ENCODE measurements at regions not wholly inside any gene's neighbourhood (a gene's known extent, or its start where the extent isn't known, plus 50 kb on each side); places are given as distances from the start of the nearest gene placed in this dataset.
"Not testable (repeated sequence)": the region's sequence is repeated elsewhere in the genome, so short reads cannot be mapped to it uniquely, and the experiment has no call there.

DNA sequence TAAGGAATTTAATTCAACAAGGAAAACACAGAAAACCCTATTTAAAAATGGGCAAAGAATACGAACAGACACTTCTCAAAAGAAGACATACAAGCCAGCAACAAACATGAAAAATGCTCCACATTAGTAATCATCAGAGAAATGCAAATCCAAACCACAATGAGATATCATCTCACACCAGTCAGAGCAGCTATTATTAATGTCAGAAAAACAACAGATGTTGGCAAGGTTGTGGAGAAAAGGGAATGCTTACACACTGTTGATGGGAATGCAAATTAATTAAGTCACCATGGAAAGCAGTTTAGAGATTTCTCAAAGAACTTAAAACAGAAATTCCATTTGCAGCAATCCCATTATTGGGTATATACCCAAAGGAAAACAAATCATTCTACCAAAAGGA, 55.2 kb downstream of the GCC1 start:
- no peak for DNase-seq (ENCODE audit: low read depth in 3 of 3)

DNA sequence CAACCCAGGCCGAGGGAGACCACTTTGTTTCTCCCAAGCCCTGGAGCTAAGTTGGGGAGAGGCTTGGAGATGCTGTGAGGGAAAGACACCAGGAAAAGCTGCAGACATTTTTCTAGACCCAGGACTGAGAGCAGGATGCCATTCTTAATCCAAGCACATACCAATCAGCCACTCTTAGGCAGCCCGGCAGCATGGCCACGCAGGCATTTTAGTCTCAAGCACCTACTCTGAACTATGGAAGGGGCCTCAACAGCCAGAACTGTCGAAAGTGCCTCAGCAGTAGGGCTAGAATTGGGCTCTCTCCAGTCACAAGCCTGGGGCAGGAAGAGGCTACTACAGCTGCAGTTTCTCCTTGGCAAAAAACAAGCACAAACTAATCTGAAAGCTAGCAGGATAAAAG, 57.8 kb downstream of the GCC1 start:
- no peak for DNase-seq (ENCODE audit: low read depth in 3 of 3)

DNA sequence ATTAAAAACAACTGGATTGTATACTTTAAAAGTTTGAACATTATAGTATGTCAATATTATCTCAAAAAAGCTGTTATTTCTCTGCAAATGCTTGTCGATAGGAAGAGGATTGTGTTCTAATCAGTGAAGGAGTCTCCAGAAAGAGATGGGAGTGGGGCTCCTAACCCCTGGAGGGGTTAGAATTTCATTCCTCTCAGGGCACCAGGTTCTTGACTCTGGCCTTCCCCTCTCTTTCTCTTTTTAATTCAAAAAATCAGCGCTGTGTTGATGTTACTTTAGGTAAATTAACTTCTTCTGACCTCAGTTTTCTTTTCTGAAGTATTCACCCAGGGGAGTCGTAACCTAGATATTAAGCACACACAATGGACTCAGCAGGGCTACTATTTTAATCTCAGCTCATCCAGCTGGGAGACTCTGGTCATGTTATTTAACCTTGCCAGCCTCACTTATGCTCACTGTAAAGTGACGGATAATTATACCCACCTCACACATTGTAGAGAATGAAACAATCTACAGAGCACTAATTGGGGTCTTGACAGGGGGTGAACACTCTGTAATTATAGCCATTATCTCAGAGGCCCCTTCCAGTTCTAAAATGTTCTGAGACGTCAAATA, 59.4 kb downstream of the GCC1 start:
- DNase-seq (ENCODE audit: low read depth in 3 of 3), result no peak

DNA sequence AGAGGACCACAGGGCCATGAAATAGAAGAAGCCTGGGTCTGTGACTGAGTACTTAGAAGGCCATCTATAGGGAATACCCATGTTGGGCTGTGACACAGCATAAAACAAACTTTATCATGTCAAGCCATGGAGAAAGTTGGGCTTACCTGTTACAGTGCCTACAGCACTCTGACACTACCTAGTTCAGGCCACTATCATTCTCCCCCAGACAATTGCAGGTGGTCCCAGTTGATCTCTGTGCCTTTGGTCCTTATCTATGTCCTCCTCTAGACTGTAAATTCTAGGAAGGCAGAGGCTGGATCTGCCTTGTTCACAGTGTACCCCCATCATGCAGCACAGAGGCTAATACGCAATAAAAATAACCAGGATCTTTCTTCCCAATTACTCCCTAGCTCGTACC, 69.1 kb downstream of the GCC1 start:
- DNase-seq (ENCODE audit: low read depth in 3 of 3), result no peak

DNA sequence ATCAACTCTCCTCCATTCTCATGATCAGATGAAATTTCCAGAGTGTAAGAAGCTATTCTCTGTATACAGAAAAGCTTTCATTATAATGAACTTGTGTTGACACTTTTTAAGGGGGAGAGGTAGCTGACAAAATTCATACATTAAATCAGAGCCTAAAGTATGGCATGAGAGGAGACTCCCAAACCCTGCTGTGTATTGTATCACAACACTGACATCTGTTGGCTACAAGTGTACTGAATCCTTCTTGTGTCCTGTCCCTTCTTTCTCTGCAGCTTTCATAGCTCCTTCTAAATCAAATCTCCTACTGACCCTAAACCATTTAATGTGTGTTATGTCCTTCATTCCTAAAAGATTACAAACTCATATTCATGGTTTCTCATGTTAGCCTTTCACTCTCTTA, 70.9 kb downstream of the GCC1 start:
- DNase-seq (ENCODE audit: low read depth in 3 of 3), result no peak

DNA sequence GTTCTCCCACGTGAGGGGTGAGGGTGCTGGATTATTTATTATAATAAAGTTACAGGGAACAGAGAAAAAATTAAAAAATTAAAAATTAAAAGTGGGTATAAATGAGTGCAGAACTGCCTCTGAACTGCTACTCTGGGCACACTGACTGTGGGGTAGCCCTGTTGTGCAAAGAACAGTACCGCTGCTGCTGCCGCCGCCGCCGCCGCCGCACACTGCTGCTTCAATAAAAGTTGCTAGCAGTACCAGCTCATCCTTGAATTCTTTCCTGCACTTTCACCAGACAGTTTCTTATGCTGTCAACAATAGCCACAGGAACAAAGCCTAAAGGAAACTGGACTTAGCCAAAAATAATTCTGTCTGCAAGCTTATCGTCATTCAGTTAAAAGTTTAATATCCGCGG, 72.1 kb downstream of the GCC1 start:
- no peak for DNase-seq (ENCODE audit: low read depth in 3 of 3)

DNA sequence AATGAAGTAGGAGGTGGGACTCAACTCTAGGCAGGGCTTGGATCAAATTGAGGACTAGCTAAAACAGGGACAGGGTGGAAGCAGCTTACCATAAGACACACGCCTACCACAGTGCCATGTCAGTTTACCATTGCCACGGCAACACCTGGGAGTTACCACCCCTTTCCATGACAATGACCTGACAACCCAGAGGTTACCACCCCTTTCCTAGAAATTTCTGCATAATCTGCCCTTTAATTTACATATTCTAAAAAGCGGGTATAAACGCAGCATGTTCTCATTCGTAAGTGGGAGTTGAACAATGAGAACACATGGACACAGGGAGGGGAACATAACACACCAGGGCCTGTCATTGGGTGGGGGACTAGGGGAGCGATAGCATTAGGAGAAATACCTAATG, 72.7 kb downstream of the GCC1 start:
- DNase-seq (ENCODE audit: low read depth in 3 of 3), result no peak

DNA sequence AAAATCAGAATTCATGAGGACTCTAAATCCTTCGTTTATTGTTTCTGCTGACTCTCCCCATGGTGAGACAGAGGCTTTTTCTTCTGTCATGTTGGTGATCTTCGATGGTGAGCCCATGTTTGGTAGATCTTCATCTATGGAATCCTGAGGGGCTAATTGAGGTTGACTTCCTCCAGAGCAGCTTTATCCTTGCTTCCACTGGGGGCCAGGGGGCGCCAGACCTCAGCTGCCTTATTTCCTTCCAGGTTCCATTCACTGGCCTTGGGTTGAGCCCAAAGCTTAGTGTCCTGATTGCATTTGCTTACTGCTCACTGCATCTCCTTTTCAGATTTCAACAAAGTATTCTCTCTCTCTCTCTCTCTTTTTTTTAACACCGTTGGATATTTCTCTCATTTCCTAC, 80.7 kb downstream of the GCC1 start:
- DNase-seq (ENCODE audit: low read depth in 3 of 3), result peak in 2 of 3 experiments; percentile 0 to 2

DNA sequence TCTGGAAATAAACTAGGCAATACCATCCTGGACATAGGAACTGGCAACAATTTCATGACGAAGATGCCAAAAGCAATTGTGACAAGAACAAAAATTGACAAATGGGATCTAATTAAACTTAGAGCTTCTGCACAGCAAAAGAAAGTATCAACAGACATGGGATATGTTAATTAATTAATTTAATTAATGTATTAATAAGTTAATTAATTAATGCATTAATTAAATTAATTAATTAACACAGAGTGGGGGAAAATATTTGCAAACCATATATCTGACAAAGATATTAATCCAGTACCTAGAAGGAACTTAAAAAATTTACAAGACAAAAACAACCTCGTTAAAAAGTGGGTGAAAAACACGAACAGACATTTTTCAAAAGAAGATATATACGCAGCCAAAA, 83.6 kb downstream of the GCC1 start:
- no peak for DNase-seq (ENCODE audit: low read depth in 3 of 3)

DNA sequence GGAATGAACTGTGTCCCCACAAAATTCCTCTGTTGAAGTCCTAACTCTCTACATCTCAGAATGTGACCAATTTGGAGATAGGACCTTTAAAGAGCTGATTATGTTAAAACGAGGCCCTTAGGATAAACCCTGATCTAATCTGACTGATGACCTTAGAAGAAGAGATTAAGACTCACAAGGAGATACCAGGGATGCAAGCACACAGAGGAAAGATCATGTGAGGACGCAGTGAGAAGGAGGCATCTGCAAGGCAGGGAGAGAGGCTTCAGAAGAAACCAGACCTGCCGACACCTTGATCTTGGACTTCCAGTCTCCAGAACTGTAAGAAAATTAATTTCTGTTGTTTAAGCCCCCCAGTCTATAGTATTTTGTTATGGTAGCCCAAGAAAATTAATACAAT, 94.9 kb upstream of the ZNF800 start:
- no peak for DNase-seq (ENCODE audit: low read depth in 3 of 3)

DNA sequence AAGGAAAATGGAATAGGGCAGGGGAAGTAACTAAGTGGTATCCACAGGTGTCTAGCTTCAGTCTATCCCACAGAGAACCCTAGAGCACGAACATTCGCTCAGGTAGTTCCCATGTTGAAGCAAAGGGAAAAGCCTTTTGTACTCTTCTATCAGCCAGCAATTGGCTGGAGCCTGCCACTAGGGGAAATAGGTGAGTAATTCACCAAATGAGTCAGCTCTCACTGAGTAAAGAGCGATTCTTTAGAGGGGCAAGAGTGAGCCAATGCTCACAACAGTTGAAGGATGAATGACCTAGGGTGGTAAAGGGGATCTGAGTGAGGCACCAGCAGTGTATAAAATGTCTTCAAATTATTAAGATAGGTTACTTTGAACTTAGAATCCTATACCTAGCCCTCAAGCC, 94.1 kb upstream of the ZNF800 start:
- DNase-seq (ENCODE audit: low read depth in 3 of 3), result no peak

DNA sequence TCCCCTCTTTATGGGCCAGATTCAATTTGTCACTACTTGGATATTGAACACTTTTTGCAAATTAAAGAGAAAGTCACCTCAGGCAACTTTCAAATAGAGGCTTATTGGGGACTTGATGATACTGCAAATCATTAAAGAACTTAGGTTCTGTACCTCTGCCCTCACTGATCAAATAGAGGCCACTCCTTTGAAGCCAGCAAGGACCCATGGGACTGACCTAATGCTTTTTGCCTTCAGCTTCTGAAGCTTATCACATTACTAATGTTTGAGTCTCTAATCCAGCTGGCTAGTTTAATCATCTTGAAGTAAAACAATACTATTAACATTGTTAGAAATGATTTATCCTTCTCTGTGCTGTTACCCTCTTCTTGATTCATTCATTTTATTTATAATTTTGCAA, 93.0 kb upstream of the ZNF800 start:
- no peak for DNase-seq (ENCODE audit: low read depth in 3 of 3)

DNA sequence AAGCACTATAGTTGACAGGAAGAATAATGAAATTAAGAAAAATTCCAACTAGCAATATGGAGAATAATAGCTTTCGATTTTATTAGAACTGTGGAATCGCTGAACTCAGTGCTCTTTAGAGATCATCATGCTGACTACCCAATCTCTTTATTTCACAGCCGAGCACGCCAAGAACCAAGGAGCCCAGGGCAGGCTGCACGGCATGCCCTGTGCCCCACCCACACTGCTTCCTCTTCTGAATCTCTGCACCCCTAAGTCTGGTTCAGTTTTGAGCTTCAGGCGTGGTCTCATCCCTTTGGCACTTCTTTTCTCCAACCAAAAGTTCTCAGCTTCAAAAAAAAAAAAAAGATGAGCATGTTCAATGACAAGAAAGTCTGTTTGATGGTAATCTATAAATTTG, 92.4 kb upstream of the ZNF800 start:
- DNase-seq (ENCODE audit: low read depth in 3 of 3), result no peak

DNA sequence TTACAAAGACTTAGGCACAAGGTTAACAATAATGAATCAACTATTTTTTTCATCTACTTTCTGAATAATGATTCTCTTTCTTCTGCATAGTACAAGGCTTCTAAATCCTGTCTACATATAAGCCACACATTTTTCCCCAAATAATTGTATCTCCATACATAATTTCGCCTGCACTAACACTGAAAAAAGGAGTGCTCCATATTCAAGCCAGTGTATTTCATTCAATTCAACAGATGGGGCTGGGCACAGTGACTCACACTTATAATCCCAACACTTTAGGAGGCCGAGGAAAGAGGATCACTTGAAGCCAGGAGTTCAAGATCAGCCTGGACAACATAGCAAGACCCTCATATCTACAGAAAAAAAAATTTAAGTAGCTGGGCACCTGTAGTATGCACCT, 86.0 kb upstream of the ZNF800 start:
- DNase-seq (ENCODE audit: low read depth in 3 of 3), result no peak

DNA sequence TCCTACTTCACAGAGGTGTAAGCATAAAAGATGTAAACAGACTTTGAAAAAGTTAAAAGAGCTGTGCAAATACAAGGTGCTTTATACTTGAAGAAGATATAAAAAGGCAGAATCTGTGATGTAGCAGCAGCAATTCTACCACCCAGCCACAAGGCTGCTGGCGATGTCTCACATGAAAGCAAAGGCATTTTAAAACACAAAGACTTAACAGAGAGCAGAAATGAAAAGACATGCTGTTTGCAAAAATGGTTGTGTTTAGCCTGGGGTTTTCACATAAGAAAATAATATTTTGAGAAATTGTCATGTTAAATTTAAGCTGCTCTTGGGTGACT, 85.5 kb upstream of the ZNF800 start:
- DNase-seq (ENCODE audit: low read depth in 3 of 3), result no peak

DNA sequence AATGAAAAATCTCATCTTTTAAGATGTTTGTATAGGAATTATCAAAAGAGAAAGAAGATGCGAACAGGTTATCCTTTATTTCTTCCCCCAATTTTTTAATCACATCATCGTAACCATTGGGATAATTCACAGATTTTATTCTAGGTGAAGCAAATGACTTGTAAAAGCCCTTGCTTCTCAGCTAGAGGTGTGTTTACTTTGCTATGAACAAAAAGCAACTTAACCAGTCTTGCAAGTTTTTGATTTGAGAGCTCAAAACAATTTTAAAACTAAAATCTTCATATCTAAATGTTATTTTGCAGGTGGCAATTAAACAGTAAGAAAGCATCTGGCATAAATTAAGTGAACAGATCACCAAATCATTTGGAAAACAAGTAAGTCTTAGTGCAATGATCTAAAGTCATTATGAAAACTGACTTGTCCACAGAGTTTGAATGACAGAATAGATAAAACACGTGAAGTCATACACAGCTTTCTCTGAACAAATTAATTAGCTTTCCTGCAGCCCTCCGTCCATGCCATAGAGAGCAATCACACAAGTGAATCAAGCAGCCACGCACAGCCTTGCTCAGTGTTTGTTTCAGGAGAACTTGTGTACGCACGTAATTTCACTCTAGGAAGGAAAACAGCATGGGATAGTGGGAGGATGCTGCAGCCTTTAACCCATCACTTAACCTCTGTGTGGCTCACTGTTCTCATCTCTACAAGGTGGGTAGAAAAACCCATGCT, 85.0 kb upstream of the ZNF800 start:
- DNase-seq (ENCODE audit: low read depth in 3 of 3), result no peak

DNA sequence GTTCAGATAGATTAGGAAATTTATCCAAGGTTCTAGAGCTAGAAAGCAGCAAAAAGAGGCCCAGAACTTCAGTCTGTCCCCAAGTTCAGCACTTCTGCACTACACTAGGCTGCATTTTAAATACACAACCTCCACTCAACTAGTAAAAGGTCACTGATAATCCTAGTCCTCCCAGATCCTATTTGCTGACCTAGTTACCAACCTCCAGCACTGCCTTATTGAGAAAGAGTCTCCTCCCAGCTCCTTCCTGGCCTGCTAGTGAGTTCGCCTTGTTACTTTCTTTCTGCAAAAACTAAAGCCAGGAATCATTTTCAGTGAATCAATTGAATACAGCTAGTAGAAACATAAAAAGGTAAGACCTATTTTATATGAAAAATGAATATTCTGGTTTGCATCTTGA, 84.1 kb upstream of the ZNF800 start:
- no peak for DNase-seq (ENCODE audit: low read depth in 3 of 3)

DNA sequence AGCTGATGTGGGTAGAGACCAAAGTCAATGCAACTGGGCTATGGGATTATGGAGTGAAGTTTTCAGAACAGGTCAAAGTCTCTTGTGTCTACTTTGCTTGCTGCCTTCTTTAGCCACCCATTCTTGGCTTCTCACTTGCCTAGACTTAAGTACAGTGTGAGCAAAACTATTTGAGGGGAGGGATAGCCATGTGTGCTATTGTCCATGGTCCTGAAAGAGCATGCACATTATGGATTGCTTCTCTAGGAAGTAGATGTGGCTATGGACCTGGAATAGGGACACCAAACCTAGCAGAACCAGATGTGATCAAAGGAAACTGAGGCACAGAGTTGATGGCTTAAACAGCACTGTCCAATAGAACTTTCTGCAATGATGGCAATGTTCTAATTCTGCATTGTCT, 81.9 kb upstream of the ZNF800 start:
- DNase-seq (ENCODE audit: low read depth in 3 of 3), result no peak

DNA sequence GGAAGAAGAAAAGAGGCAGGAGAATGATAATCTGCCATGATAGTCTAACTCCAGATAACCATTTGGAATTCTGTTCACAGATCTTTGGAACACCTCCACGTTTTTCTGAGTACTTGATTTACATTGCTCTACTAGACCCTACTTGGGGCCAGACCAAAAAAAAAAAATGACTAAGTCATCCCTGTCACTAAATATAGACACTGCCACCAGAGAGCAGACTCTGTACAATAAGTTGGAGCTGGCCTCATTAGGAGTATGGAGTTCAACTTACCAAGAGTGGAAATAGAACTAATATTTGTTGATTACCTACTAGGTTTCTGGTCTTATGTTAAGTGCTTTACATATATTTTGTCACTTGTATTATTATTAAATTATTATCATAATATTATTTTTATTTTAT, 80.9 kb upstream of the ZNF800 start:
- DNase-seq (ENCODE audit: low read depth in 3 of 3), result no peak

DNA sequence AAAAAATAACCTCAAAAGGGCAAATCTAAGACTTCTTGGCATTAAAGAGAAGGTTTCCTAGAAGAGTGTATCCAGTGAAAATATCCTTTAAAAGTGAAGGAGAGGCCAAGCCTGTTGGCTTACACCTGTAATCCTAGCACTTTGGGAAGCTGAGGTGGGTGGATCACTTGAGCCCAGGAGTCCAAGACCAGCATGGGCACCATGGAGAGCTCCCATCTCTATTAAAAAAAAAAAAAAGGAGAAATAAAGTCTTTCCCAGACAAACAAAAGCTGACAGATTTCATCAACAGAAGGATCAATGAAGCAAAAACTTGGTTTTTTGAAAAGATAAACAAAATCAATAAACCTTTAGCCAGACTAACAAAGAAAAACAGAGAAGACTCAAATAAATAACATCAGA, 67.6 kb upstream of the ZNF800 start:
- no peak for DNase-seq (ENCODE audit: low read depth in 3 of 3)

DNA sequence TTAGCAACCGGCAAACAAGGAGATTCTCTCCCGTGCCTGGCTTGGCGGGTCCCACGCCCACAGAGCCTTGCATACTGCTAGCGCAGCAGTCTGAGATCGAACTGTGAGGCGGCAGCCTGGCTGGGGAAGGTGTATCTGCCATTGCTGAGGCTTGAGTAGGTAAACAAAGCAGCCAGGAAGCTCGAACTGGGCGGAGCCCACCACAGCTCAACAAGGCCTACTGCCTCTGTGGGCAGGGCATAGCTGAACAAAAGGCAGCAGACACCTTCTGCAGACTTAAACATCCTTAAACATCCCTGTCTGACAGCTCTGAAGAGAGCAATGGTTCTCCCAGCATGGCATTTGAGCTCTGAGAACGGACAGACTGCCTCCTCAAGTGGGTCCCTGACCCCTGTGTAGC, 58.8 kb upstream of the ZNF800 start:
- not testable (repeated sequence) for DNase-seq (ENCODE audit: low read depth in 3 of 3)

DNA sequence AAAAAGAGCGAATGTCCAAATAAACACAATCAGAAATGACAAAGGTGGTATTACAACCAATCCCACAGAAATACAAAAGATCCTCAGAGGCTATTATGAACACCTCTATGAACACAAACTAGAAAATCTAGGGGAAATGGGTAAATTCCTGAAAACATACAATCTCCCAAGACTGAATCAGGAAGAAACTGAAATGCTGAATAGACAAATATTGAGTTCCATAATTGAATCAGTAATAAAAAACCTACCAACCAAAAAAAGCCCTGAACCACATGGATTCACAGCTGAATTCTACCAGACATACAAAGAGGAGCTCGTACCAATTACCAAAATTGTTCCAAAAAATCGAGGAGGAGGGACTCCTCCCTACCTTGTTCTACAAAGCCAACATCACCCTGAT, 56.1 kb upstream of the ZNF800 start:
- no peak for DNase-seq (ENCODE audit: low read depth in 3 of 3)

DNA sequence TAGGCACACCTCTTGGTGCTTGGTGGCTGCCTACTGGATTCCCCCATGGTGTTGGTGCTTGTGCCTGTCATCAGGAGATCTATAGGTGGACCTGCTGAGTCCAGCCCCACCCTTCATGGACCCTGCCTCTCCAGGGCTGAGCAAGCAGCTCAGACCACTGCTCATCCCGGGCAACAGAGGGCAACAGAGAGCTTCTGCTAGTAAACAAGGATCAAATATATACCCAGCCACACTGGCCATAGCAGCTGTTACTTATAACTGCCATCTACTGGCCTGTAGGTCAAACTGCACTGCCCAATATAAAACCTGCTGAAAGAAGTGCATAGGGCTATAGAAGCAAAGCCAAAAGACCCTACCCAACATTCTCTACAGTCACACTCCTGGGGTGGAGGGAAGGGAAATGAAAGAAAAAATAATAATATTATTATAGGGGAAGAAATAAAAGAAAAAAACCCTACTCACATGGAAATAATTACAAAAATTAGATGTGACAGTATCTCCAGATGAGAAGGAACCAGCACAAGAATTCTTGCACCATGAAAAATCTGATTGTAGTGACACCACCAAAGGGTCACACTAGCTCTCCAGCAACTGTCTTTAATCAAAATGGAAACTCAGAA, 54.9 kb upstream of the ZNF800 start:
- DNase-seq (ENCODE audit: low read depth in 3 of 3), result peak in 2 of 3 experiments; percentile 13 to 28

DNA sequence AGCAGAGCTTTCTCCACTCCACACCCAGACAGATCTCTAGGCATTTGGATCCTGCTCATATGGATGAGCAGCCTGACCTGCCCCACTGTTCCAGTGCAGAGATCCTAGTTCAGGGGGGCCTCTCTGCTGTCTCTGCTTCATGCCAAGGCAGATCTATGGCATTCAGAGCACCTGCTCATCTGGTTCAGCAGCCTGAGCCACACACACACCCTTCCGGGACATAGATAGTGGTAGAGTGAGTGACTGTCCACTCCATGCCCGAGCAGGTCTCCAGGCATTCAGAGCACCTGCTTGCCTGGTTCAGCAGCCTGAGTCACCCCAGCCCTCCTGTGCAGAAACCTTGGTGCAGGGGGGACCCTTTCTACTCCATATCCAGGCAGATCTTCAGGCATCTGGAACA, 54.3 kb upstream of the ZNF800 start:
- no peak for DNase-seq (ENCODE audit: low read depth in 3 of 3)
